IMR-90 (cell line): ENCODE measurements at regions not wholly inside any gene's neighbourhood (a gene's known extent, or its start where the extent isn't known, plus 50 kb on each side); places are given as distances from the start of the nearest gene placed in this dataset.

ENCODE experiments used
- ATAC-seq: fragments of 200-7000 bp; cut with Tn5 transposase; 2 replicates; pipeline ENCODE4 v1.9.1; 2020; ENCODE audit warnings: low read depth, mild to moderate bottlenecking, moderate library complexity
- BruUV-seq: library from RNA; stranded (reverse); fragments of 400-500 nt; replicated peaks from 2 replicates; lab custom pipeline; 2021; lab: Mats Ljungman, UMichigan
- CTCF ChIA-PET: fragments of 300-600 bp; formaldehyde crosslinking; extraction: SDS; loops from one replicate; lab custom pipeline; 2021; ENCODE audit warnings: antibody characterized with exemption; lab: Yijun Ruan, JAX
- POLR2A ChIA-PET: fragments of 300-600 bp; sonication (Branson Sonifier 250); formaldehyde crosslinking; loops from one replicate; lab custom pipeline; 2022; ENCODE audit warnings: antibody characterized with exemption; ENCODE audit not compliant: unreplicated experiment; lab: Charles Lee
- DNase-seq: peaks from one replicate; pipeline ENCODE4 v3.0.0; 2013
- H2AFZ ChIP-seq: replicated peaks from 2 replicates; pipeline ENCODE3; 2013; ENCODE audit warnings: low read length, mild to moderate bottlenecking; ENCODE audit not compliant: poor library complexity
- H2AK5ac ChIP-seq: 2 replicates; pipeline ENCODE4 v1.6.1; 2013; ENCODE audit warnings: low read depth, low read length, inconsistent platforms
- H2AK9ac ChIP-seq: replicated peaks from 2 replicates; pipeline ENCODE3; 2013; ENCODE audit warnings: mild to moderate bottlenecking, low read depth, low read length, moderate library complexity; ENCODE audit not compliant: poor library complexity
- H2BK120ac ChIP-seq: 2 replicates; pipeline ENCODE4 v1.6.1; 2013; ENCODE audit warnings: low read depth, low read length, inconsistent platforms
- H2BK15ac ChIP-seq: 3 replicates; pipeline ENCODE4 v1.6.1; 2013; ENCODE audit warnings: low read depth, low read length, inconsistent platforms
- H2BK20ac ChIP-seq: 2 replicates; pipeline ENCODE4 v1.6.1; 2013; ENCODE audit warnings: low read depth, mild to moderate bottlenecking, inconsistent platforms, low read length, moderate library complexity
- H2BK5ac ChIP-seq: 2 replicates; pipeline ENCODE4 v1.6.1; 2013; ENCODE audit warnings: mild to moderate bottlenecking, low read depth, low read length, inconsistent platforms; ENCODE audit not compliant: poor library complexity, severe bottlenecking
- H3K14ac ChIP-seq: replicated peaks from 2 replicates; pipeline ENCODE4 v1.6.1; 2013; ENCODE audit warnings: low read depth, low read length, inconsistent platforms
- H3K18ac ChIP-seq: 2 replicates; pipeline ENCODE4 v1.6.1; 2013; ENCODE audit warnings: low read depth, low read length, control low read depth
- H3K23ac ChIP-seq: 2 replicates; pipeline ENCODE4 v1.6.1; 2013; ENCODE audit warnings: low read depth, low read length, inconsistent platforms
- H3K27ac ChIP-seq: 2 replicates; pipeline ENCODE4 v1.5.1; 2013; ENCODE audit warnings: mild to moderate bottlenecking, control low read depth, low read length; ENCODE audit not compliant: insufficient read depth
- H3K27me3 ChIP-seq: 2 replicates; pipeline ENCODE4 v1.6.1; 2013; ENCODE audit warnings: low read length; ENCODE audit not compliant: control insufficient read depth, insufficient read depth
- H3K36me3 ChIP-seq: 2 replicates; pipeline ENCODE4 v1.6.1; 2013; ENCODE audit warnings: low read length, mixed read lengths; ENCODE audit not compliant: control insufficient read depth, insufficient read depth
- H3K4ac ChIP-seq: 2 replicates; pipeline ENCODE4 v1.6.1; 2013; ENCODE audit warnings: low read depth, low read length, inconsistent platforms
- H3K4me1 ChIP-seq: 2 replicates; pipeline ENCODE4 v1.6.1; 2013; ENCODE audit warnings: low read length, mixed read lengths; ENCODE audit not compliant: control insufficient read depth, insufficient read depth
- H3K4me2 ChIP-seq: 2 replicates; pipeline ENCODE4 v1.6.1; 2013; ENCODE audit warnings: low read depth, mild to moderate bottlenecking, control low read depth, low read length, moderate library complexity
- H3K4me3 ChIP-seq: 2 replicates; pipeline ENCODE4 v1.5.1; 2013; ENCODE audit warnings: low read depth, mild to moderate bottlenecking, control low read depth, low read length, moderate library complexity; ENCODE audit not compliant: insufficient read depth
- H3K56ac ChIP-seq: 2 replicates; pipeline ENCODE4 v1.6.1; 2013; ENCODE audit warnings: low read length, inconsistent platforms; ENCODE audit not compliant: insufficient read depth; ENCODE audit errors: extremely low read depth
- H3K79me1 ChIP-seq, 2 experiments: 2 replicates each; pipeline ENCODE4 v1.6.1; 2013; ENCODE audit warnings: low read length in 2 of 2, inconsistent platforms in 1 of 2, low read depth in 1 of 2
- H3K9ac ChIP-seq: 2 replicates; pipeline ENCODE4 v1.6.1; 2013; ENCODE audit warnings: low read depth, low read length, control low read depth
- H3K9me1 ChIP-seq: 2 replicates; pipeline ENCODE4 v1.6.1; 2013; ENCODE audit warnings: low read length, inconsistent platforms; ENCODE audit not compliant: insufficient read depth
- H3K9me3 ChIP-seq: 2 replicates; pipeline ENCODE4 v1.6.1; 2013; ENCODE audit warnings: low read length; ENCODE audit not compliant: control insufficient read depth, insufficient read depth
- H4K20me1 ChIP-seq: 2 replicates; pipeline ENCODE4 v1.6.1; 2013; ENCODE audit warnings: low read length, inconsistent platforms; ENCODE audit not compliant: insufficient read depth
- H4K5ac ChIP-seq: 2 replicates; pipeline ENCODE4 v1.6.1; 2013; ENCODE audit warnings: mild to moderate bottlenecking, low read depth, low read length, control low read depth
- H4K8ac ChIP-seq, 2 experiments: 2 replicates each; pipeline ENCODE4 v1.6.1; 2013; ENCODE audit warnings: low read depth in 2 of 2, low read length in 2 of 2, control low read depth in 1 of 2, inconsistent platforms in 1 of 2
- H4K91ac ChIP-seq: 2 replicates; pipeline ENCODE4 v1.6.1; 2013; ENCODE audit warnings: low read depth, low read length, inconsistent platforms; ENCODE audit not compliant: insufficient read depth
- BHLHE40 ChIP-seq: fragments of 150-350 bp; IDR thresholded peaks from 2 replicates; pipeline ENCODE4 v1.6.1; 2016; ENCODE audit warnings: mild to moderate bottlenecking, low read depth, low read length
- CEBPB ChIP-seq: IDR thresholded peaks from 2 replicates; pipeline ENCODE4 v1.6.1; 2012; ENCODE audit warnings: low read depth, low read length, improper control_type of control experiment
- CHD1 ChIP-seq: IDR thresholded peaks from 2 replicates; pipeline ENCODE4 v1.6.1; 2012; ENCODE audit warnings: low read depth, low read length, improper control_type of control experiment
- FOS ChIP-seq: fragments of 150-350 bp; IDR thresholded peaks from 2 replicates; pipeline ENCODE4 v1.6.1; 2016; ENCODE audit warnings: low read depth, low read length
- MAFK ChIP-seq: IDR thresholded peaks from 2 replicates; pipeline ENCODE4 v1.6.1; 2012; ENCODE audit warnings: low read depth, low read length, improper control_type of control experiment
- MAZ ChIP-seq: IDR thresholded peaks from 2 replicates; pipeline ENCODE4 v1.6.1; 2012; ENCODE audit warnings: low read depth, mild to moderate bottlenecking, low read length, improper control_type of control experiment, moderate library complexity, borderline replicate concordance
- MXI1 ChIP-seq: IDR thresholded peaks from 2 replicates; pipeline ENCODE4 v1.6.1; 2012; ENCODE audit warnings: low read depth, mild to moderate bottlenecking, low read length, moderate library complexity, borderline replicate concordance
- NFE2L2 ChIP-seq: fragments of 150-350 bp; IDR thresholded peaks from 2 replicates; pipeline ENCODE4 v1.6.1; 2016; ENCODE audit warnings: low read depth, mild to moderate bottlenecking, low read length
- POLR2A ChIP-seq: IDR thresholded peaks from 2 replicates; pipeline ENCODE4 v1.6.1; 2012; ENCODE audit warnings: mild to moderate bottlenecking, low read depth, low read length
- RAD21 ChIP-seq: IDR thresholded peaks from 2 replicates; pipeline ENCODE4 v1.6.1; 2012; ENCODE audit warnings: low read length, improper control_type of control experiment
- RCOR1 ChIP-seq: IDR thresholded peaks from 2 replicates; pipeline ENCODE4 v1.6.1; 2012; ENCODE audit warnings: mild to moderate bottlenecking, low read length, improper control_type of control experiment; ENCODE audit not compliant: insufficient replicate concordance
- RFX5 ChIP-seq: IDR thresholded peaks from 2 replicates; pipeline ENCODE4 v1.8.0; 2012; ENCODE audit warnings: low read depth, mild to moderate bottlenecking, low read length, moderate library complexity
- SMC3 ChIP-seq: fragments of 150-350 bp; IDR thresholded peaks from 2 replicates; pipeline ENCODE4 v1.6.1; 2016; ENCODE audit warnings: low read depth, mild to moderate bottlenecking, antibody characterized with exemption, low read length, moderate library complexity
- WGBS, 2 experiments: methylation state at CpG; one replicate each; pipeline versions ENCODE4 v1.1.5 to v1.1.7; 2013; ENCODE audit warnings: missing lambda C conversion rate in 2 of 2; ENCODE audit not compliant: insufficient read length in 1 of 2; ENCODE audit errors: extremely low coverage in 2 of 2; 5-methylcytosine and 5-hydroxymethylcytosine counted together
- dilution Hi-C: fragments of 300-500 bp; cut with HindIII; formaldehyde crosslinking; loops from one replicate; pipeline ENCODE4 v1.14.3; 2018; ENCODE audit warnings: low sequenced_read_pairs; ENCODE audit not compliant: unreplicated experiment
- in situ Hi-C: fragments of 300-500 bp; cut with MboI; formaldehyde crosslinking; loops from 3 replicates; pipeline ENCODE4 v1.14.3; 2019; ENCODE audit warnings: low sequenced_read_pairs, inconsistent platforms, mixed read lengths
- intact Hi-C: fragments of 100-400 bp; cut with micrococcal nuclease; formaldehyde crosslinking; loops from 2 replicates; pipeline ENCODE4 v1.10.0; 2022
- TF ChIP-seq, protein P1 (sequence below): fragments of 150-350 bp; IDR thresholded peaks from 2 replicates; pipeline ENCODE4 v1.6.1; 2016; ENCODE audit warnings: low read depth, mild to moderate bottlenecking, low read length, moderate library complexity, borderline replicate concordance
- TF ChIP-seq, protein P2 (sequence below): fragments of 150-350 bp; IDR thresholded peaks from 2 replicates; pipeline ENCODE4 v1.6.1; 2017; ENCODE audit warnings: mild to moderate bottlenecking, antibody characterized with exemption, low read length, low read depth
- TF ChIP-seq, protein P3 (sequence below): conservative IDR thresholded peaks from 2 replicates; pipeline ENCODE4 v1.5.1; 2012; ENCODE audit warnings: mild to moderate bottlenecking, low read depth, low read length, improper control_type of control experiment

DNA sequence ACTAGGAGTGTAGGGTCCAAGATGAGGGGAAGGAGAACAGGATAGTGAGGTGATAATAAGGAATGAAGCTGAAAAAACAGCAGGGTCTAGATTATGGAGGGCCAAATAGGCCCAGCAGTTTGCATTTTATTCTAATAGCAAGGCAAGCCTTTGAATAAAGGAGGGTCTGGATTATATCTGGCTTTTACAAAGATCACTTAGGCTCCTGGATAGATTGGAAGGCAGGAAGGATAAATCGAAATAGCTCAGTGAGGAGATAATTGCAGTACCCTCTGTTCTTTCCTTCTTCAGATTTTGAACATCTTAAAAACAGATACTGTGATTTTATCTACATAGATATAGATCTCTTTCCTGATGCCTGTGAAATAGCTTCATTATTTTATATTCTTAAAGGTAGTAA, 53.8 kb upstream of the PTGFR start:
- Histone ChIP-seq H3K4me1 (no peaks in the 10 kb centered on the region; the same call in 1 of the 2 replicates), H2BK5ac (no peak overlapping the region), H2BK15ac (no peak overlapping the region), H2BK120ac (no peak overlapping the region), H2AK5ac (no peak overlapping the region), H3K4me2 (no peak overlapping the region), H4K5ac (no peak overlapping the region), H2AFZ (no peak overlapping the region), H3K18ac (no peak overlapping the region), H3K36me3 (no peaks in the 10 kb centered on the region), H2AK9ac (no peak overlapping the region), H3K23ac (no peak overlapping the region), H3K9ac (no peak overlapping the region), H3K79me1 (no peaks in the 10 kb centered on the region), H3K14ac (no peak overlapping the region), H3K9me1 (no peaks in the 10 kb centered on the region), H3K27ac (no peak overlapping the region), H3K4me3 (no peak overlapping the region), H4K20me1 (no peaks in the 10 kb centered on the region), H4K91ac (no peak overlapping the region), H3K27me3 (no peaks in the 10 kb centered on the region), H3K56ac (no peak overlapping the region), H4K8ac (no peak overlapping the region), H3K9me3 (no peaks in the 10 kb centered on the region), H3K4ac (no peak overlapping the region), H2BK20ac (no peak overlapping the region)
- no CpG with 5 or more reads among the region's 1 CpG for WGBS, 2 experiments
- CTCF ChIA-PET = no interaction called here
- in situ Hi-C loops (no loop called here), intact Hi-C loops (no loop called here), dilution Hi-C loops (no loop called here)
- no peak for TF ChIP-seq RFX5
- TF ChIP-seq RCOR1 = no peak
- TF ChIP-seq CEBPB = no peak
- no peak for TF ChIP-seq BHLHE40
- TF ChIP-seq, protein P1, sequence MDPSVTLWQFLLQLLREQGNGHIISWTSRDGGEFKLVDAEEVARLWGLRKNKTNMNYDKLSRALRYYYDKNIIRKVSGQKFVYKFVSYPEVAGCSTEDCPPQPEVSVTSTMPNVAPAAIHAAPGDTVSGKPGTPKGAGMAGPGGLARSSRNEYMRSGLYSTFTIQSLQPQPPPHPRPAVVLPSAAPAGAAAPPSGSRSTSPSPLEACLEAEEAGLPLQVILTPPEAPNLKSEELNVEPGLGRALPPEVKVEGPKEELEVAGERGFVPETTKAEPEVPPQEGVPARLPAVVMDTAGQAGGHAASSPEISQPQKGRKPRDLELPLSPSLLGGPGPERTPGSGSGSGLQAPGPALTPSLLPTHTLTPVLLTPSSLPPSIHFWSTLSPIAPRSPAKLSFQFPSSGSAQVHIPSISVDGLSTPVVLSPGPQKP = no peak
- TF ChIP-seq, protein P2, sequence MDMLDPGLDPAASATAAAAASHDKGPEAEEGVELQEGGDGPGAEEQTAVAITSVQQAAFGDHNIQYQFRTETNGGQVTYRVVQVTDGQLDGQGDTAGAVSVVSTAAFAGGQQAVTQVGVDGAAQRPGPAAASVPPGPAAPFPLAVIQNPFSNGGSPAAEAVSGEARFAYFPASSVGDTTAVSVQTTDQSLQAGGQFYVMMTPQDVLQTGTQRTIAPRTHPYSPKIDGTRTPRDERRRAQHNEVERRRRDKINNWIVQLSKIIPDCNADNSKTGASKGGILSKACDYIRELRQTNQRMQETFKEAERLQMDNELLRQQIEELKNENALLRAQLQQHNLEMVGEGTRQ = no peak
- TF ChIP-seq MAZ = no peak
- TF ChIP-seq, protein P3, sequence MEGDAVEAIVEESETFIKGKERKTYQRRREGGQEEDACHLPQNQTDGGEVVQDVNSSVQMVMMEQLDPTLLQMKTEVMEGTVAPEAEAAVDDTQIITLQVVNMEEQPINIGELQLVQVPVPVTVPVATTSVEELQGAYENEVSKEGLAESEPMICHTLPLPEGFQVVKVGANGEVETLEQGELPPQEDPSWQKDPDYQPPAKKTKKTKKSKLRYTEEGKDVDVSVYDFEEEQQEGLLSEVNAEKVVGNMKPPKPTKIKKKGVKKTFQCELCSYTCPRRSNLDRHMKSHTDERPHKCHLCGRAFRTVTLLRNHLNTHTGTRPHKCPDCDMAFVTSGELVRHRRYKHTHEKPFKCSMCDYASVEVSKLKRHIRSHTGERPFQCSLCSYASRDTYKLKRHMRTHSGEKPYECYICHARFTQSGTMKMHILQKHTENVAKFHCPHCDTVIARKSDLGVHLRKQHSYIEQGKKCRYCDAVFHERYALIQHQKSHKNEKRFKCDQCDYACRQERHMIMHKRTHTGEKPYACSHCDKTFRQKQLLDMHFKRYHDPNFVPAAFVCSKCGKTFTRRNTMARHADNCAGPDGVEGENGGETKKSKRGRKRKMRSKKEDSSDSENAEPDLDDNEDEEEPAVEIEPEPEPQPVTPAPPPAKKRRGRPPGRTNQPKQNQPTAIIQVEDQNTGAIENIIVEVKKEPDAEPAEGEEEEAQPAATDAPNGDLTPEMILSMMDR = no peak
- TF ChIP-seq RAD21 = no peak
- TF ChIP-seq FOS = no peak
- TF ChIP-seq MXI1 = no peak
- no peak for TF ChIP-seq NFE2L2
- no peak for TF ChIP-seq POLR2A
- TF ChIP-seq MAFK = no peak
- no peak for TF ChIP-seq CHD1
- no peak for TF ChIP-seq SMC3
- BruUV-seq = no TSS peak
- DNase-seq = no peak
- POLR2A ChIA-PET = no interaction called here
- no peak for ATAC-seq
